NCI-H460 (cell line): ENCODE measurements at regions not wholly inside any gene's neighbourhood (a gene's known extent, or its start where the extent isn't known, plus 50 kb on each side); places are given as distances from the start of the nearest gene placed in this dataset.
"Not testable (repeated sequence)": the region's sequence is repeated elsewhere in the genome, so short reads cannot be mapped to it uniquely, and the experiment has no call there.

ENCODE experiments used
- DNase-seq: peaks from one replicate; pipeline ENCODE4 v3.0.0-alpha.2; 2016; ENCODE audit warnings: low read depth; ENCODE audit errors: extremely low read depth

DNA sequence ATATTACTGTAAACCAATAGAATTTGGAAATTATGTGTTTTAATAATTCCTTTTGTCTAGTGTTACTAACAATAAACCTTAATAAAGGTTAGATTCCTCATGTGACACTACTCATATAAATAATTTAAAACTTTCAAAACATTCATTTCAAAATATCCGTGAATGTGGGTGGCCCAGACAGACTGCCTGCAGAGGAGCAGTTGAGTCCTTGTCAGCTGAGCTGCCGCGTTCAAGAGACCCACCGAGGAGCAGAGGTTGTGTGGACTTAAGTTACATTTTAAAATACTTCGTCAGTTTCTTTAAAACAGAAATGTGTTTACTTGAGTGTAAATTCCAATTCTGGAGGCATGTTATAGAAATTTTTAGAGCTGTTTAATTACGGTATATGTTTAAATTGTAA lies 64.2 kb upstream of the HGFAC start:
- no peak for DNase-seq

DNA sequence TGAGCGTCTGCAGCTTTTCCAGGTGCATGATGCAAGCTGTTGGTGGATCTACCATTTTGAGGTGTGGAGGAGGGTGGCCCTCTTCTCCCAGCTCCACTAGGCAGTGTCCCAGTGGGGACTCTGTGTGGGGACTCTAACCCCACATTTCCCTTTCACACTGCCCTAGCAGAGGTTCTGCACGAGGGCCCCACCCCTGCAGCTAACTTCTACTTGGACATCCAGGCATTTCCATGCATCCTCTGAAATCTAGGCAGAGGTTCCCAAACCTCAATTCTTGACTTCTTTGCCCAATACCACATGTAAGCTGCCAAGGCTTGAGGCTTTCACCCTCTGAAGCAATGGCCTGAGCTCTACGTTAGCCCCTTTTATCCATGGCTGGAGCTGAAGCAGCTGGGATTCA lies 61.4 kb upstream of the HGFAC start:
- not testable (repeated sequence) for DNase-seq

DNA sequence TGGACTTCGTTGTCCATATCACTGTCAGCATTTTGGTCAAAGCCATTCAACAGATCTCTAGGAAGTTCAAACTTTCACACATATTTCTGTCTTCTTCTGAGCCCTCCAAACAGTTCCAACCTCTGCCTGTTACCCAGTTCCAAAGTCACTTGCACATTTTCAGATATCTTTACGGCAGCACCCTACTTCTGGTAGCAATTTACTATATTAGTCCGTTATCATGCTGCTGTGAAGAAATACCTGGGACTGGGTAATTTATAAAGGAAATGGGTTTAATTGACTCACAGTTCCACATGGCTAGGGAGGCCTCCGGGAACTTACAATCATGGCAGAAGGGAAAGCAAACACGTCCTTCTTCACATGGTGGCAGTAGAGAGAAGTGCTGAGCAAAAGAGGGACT lies 60.6 kb upstream of the HGFAC start:
- not testable (repeated sequence) for DNase-seq

DNA sequence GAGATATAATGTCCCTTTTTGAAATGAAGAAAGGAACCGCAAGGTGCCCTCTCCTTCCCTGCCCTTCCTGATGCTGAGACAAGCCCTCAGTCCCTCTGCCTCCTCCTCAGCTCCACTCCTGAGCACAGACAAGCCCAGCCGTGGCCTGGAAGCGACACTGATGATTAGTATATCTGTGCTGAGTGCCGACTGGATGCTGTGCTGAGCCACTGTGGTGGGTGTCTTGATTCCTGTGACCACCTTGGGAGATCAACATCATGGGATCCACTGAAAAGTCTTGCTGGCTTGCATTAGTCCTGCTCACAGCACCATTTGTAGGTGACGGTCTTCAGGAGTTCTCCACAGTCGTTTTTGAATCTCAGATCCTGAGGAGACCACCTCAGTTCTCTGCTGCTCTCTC lies 59.5 kb upstream of the HGFAC start:
- no peak for DNase-seq

DNA sequence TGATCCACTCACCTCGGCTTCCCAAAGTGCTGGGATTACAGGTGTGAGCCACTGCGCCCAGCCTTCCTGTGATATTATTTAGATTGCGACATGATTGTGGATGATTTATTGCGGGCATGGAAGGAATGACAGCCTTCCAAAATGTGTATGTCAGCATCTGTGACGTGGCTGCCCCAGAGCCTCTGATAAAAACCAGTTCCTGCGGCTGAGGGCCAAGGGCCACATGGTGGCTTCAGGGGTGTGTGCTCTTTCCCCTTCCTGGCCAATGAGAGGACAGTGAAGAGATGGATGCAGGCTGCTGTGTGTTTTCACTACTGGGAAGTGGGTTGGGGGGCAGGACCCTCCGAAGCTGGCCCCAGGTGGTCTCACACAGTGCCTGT lies 57.4 kb upstream of the HGFAC start:
- DNase-seq, result no peak

DNA sequence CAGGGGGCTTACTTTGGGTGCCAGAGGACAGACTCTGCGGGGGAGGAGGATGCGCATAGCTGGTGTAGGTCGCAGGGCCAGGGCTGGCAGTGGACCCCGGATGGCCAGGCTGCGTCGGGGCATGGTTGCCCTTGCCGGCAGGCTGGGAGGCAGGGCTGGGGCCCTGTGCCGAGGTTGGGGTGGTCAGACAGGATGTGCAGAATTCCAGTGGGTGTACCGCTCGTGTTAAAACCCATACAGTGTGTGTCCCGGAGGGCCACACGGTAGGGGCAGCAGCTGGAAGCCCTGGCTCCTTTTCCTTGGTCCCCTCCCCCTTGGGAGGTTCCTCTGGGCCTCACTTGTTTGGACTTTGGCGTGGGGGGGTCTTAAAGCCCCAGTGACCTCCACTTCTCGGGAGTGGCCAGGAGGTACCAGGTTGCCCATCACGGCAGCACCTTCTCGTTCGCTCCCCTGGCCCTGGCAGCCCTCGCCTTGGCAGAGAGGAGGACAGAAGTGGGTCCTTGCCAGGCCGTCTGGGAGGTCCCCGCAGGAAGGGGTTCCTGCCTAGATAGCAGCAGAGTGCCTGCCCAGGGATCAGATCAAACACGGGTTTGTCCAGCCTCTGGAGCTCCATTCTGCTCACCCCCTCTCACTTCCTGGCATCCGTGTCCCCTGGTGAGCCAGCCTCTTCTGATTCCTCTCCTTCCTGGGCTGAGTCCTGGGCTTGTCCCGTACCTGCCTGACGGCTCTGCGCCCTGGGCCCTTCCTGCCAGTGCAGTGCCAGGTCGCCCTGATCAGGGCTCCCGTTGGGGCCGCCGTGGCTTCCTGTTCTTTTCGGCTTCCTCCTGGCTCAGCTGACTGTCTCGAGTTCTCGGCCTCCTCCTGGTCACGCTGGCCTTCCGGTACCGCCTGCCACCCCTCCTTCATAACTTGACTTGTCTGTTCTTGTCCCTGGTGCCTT lies 56.7 kb upstream of the HGFAC start:
- no peak for DNase-seq

DNA sequence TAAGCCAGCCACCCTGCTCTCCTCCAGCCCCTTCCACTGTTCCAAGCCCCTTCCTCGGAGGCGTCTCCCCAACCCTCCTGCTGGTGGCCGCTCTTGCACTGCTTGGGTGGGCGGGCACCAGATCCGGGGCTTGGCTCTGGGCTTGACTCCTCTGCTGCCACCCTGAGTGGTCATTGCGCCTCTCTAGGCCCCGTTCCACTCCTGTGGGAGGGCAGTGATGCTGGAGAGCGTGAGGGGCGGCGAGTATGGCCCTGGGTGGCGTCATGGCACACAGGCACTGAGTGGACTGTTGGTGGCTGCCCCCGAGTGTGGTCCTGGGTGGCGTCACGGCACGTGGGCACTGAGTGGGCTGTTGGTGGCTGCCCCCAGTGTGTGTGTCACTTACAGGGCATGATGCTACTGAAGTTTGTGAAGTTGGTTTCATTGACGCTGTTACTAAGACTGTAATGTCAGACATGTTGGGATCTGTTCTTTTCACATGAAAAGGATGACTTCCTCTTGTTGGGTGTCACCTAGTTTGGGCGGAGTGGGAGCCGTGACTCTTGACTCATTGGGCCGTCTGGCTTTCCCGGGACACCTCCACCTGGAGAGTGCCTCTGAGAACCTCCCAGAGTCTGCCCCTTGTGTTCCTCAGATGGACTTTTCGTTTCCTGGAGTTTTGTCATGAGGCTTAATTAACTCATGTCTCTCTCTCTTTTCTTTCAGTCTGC lies 55.9 kb upstream of the HGFAC start:
- no peak for DNase-seq

DNA sequence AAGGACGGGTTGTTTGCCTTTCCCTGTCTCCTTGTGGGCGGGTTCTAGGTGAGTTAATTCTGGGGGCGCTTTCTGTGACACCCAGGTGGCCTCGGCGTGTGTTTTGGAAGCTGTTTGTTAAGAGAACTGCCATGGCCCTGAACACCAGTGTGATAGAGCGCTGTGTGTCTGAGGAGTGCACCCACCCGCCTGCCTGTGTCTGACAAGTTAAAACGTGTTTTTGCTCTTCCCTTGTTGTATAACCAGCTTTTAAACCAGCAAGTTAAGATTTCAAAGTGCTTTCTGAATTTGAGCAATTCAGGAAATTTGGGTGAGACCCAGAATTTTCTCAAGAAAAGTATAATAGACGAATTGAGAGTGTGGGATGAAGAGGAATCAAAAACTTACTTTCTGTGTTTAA lies 55.2 kb upstream of the HGFAC start:
- DNase-seq, result no peak

DNA sequence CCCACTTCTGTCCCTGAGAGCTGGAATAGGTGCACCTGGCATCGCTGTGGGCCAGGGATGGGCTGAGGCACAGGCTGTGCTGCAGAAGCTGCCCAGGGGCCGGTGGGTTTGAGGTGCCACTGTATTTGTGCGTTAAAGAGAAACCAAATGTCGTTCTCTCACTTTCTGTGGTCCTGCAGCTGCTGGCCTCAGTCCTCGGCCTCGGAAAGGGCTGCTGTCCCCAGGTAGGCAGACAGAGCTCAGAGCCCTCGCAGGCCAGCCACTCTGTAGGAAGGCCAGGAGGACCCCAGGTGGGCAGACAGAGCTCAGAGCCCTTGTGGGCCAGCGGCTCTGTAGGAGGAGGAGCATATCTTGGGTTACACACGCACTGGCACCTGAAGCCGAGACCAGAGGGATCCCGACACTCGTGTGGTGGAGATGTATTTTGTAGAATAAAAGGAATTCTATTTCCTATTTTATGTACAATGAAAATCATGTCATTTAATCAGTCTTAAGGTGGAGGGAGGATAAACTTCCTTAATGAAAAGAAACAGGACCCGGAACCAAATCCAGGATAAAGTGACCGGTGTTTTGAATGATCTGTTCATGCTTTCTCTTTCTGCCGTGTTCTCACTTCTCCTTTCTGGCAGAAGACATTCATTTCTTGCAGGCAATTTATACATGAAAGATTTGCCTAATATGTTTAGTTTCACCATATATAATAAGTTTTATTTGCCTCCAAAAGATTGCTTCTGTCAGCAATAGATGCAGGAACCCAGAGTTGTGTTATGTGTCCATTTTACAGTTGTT lies 54.4 kb upstream of the HGFAC start:
- no peak for DNase-seq

DNA sequence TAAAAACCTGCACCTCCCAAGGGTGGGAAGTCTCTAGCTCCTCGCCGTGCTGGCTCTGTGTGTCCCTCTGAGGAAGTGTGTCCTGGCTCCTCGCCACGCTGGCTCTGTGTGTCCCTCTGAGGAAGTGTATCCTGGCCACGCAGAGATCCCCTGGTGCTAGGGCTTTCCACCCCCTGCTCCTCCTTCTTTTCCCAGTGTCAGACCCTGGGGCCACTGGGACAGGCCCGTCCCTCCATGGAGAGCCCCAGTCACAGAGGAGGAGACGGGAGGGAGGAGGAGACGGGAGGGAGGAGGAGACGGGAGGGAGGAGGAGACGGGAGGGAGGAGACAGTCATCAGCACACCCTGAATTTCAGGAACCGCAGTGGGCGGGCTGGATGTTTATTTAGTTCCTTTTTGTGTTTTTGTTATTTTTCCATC lies 53.8 kb upstream of the HGFAC start:
- no peak for DNase-seq

DNA sequence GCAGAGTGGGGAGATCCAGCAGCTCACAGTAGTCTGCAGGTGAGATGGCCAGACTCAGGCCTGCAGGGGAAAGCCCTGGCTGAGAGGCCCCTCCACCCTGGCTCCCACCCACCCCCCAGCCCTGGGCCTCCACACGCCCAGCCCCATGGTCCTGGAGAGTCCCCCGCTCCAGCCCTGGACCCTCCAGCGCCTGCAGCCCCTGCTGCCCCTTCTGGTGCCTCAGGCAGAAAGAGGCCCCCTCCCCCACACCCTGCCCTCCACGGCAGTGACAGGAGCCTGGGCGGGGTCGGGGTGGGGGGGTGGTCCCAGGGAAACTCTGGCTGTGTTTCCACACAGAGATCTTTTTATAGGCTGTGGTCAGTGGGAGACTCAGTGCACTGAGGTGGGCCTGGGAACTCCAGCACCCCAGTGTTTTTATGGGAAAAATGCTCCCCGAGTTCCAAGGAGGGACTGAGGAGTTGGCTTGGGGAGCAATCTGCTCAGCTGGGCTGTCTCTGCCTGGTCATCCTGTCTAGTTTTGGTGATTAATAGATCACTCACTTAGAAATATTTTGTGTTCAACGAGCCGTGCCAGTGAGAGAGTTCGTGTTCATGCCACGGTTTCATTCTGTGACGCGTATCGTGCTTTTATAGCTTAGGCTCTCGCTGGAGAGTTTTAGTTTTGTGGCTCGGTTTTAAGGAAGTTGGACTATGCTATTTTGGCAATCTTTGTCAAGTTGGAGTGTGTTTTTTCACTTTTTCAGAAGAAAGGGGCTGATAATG lies 53.1 kb upstream of the HGFAC start:
- no peak for DNase-seq

DNA sequence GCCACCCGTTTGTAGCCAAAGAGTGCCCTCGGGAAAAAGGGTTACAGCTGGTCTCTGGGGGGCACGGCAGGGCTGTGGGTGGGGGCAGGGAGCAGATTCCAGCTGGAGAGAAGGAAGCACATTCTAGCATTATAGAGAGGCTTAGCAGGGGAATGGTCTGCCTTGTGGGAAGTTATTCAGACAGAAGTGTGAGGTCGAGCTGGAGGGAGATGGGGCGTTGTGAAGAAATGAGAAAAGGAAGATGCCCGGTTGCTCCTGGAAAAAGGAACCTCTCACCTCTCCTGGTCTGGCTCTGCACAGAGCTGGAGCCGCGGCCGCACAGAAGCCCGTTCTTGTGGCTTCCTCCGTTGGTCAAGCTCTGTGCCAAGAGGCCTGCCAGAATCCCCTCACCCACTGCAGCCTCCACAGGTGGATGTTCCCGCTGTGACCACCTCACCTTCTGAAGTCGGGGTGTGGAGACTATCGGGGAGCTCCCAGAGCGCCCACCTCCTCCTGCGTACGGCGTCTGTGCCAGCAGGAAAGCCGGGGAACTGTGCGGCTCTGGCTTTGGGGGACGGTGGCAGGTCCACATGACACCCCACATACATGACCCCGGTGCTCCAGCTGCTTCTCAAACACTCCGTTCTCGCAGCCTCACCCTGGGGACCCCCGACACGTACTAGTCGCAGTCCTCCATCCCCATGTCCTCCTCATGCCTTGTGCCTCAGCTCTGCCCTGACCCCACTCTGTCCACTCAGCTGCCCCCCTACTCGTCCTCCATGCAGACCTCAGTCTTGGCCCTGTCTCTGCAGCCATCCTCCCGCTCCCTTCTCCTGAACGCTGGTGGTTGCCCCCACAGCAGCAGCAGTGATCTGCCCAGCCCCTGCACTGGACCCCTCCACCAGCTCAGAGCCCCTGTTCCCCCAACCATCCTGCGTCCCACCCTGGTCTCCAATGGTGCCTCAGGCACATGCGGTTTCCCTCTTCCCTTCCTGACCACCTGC lies 52.2 kb upstream of the HGFAC start:
- DNase-seq, result no peak

DNA sequence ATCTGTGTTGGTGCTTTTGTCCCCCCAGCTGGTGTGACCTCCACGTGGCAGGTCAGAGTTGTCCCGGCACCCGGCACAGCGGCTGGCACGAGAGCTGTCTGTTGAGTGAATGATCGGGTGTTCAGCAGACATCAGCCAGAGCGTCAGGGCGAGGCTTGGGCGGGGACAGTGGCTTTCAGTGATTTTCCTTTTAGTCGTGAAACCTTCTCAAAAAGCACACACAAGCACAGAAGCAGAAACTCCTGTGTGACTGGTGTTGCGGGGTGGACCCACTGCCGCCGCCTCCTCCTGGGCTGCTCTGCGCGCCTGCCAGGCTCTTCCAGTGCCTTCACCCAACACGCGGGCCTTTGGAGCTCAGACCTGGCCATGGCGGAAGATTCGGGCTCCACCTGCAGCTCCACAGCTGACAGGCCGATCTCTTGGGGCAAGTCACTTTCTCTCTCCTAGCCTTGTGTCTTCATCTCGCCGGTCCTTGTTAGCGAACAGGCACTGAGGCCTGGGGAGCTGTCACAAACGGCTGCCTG lies 51.4 kb upstream of the HGFAC start:
- no peak for DNase-seq

DNA sequence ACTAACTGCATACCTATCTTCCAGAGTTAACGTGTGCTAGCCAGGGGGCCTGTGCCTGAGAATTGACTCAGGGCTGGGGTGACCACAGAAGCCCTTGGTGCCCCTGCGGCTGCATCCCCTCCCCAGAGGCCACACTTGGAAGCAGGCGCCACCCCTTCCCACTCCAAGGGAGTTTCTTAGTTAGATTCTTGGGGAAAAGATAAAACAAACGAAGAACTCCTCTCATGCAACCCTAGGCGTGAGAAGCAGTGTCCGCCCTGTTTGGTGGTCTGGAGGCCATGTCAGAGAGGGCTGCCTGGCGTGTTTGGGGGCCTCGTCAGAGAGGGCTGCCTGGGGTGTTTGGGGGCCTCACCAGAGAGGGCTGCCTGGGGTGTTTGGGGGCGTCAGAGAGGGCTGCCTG lies 50.3 kb upstream of the HGFAC start:
- DNase-seq, result no peak
